OCI-LY1 (cell line): ENCODE measurements at regions not wholly inside any gene's neighbourhood (a gene's known extent, or its start where the extent isn't known, plus 50 kb on each side); places are given as distances from the start of the nearest gene placed in this dataset.

Source experiments
- CTCF ChIP-seq: fragments of 200-600 bp; sonication (generic), shearing (Covaris generic); IDR thresholded peaks from 2 replicates; pipeline ENCODE4 v1.5.1; 2017; ENCODE audit warnings: mild to moderate bottlenecking, antibody characterized with exemption, low read length, moderate library complexity, mixed read lengths
- EZH2 ChIP-seq: fragments of 200-600 bp; sonication (generic), shearing (Covaris generic); IDR thresholded peaks from 2 replicates; pipeline ENCODE4 v1.8.0; 2017; ENCODE audit warnings: borderline replicate concordance, mixed run types, mild to moderate bottlenecking, antibody characterized with exemption, low read length, moderate library complexity, mixed read lengths

DNA sequence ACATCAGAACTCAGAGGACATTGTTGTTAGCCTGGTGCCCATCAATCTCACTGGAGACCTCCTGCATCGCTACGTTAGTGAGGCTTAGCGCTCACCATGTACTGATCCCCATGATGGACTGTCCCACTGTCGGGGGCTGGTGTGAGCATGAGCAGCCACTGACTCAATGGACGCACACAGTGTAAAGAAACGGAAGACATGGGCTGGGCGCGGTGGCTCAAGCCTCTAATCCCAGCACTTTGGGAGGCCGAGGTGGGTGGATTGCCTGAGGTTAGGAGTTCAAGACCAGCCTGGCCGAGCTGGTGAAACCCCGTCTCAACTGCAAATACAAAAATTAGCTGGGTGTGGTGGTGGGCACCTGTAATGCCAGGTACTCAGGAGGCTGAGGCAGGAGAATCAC, 112.9 kb downstream of the CRYBB2 start:
- no peak for TF ChIP-seq CTCF
- no peak for TF ChIP-seq EZH2
